CD4-positive, alpha-beta memory T cell (primary cell): ENCODE measurements at regions not wholly inside any gene's neighbourhood (a gene's known extent, or its start where the extent isn't known, plus 50 kb on each side); places are given as distances from the start of the nearest gene placed in this dataset.
"Not testable (repeated sequence)": the region's sequence is repeated elsewhere in the genome, so short reads cannot be mapped to it uniquely, and the experiment has no call there.

ENCODE experiments used
- CTCF ChIA-PET: fragments of 350-600 bp; sonication (Branson Sonifier 250); formaldehyde crosslinking; loops from one replicate; lab custom pipeline; 2021; ENCODE audit warnings: inconsistent platforms; ENCODE audit not compliant: partially characterized antibody; lab: Charles Lee
- POLR2A ChIA-PET: fragments of 350-600 bp; sonication (Branson Sonifier 250); formaldehyde crosslinking; loops from one replicate; lab custom pipeline; 2021; ENCODE audit not compliant: partially characterized antibody; lab: Charles Lee
- DNase-seq, 5 donors: peaks; one replicate each; pipeline versions ENCODE4 v3.0.0 to v3.0.0-alpha.2; 2020 to 2022; ENCODE audit warnings: mixed read lengths in 1 of 5
- H3K27ac ChIP-seq: one replicate; pipeline ENCODE4 v1.7.0; 2013; ENCODE audit warnings: low read depth, low read length
- H3K27me3 ChIP-seq: 2 replicates; pipeline ENCODE4 v1.7.0; 2013; ENCODE audit warnings: mild to moderate bottlenecking, low read length, moderate library complexity; ENCODE audit not compliant: insufficient read depth
- H3K36me3 ChIP-seq: 2 replicates; pipeline ENCODE4 v1.7.0; 2013; ENCODE audit warnings: mild to moderate bottlenecking, low read length, moderate library complexity; ENCODE audit not compliant: insufficient read depth
- H3K4me1 ChIP-seq: 2 replicates; pipeline ENCODE4 v1.7.0; 2013; ENCODE audit warnings: mild to moderate bottlenecking, low read length, moderate library complexity; ENCODE audit not compliant: insufficient read depth
- H3K4me3 ChIP-seq, 2 donors: one replicate each; pipeline ENCODE4 v1.7.0; 2013; ENCODE audit warnings: low read length in 2 of 2, mild to moderate bottlenecking in 1 of 2
- H3K9me3 ChIP-seq, 2 donors: one replicate each; pipeline ENCODE4 v1.7.0; 2013; ENCODE audit warnings: low read length in 2 of 2, control low read depth in 1 of 2; ENCODE audit not compliant: control insufficient read depth in 1 of 2
- H3K27ac Mint-ChIP-seq, 7 donors: one replicate each; pipeline ENCODE4 v1.8.0; 2020 to 2021; ENCODE audit warnings: mixed read lengths in 7 of 7, mild to moderate bottlenecking in 6 of 7, inconsistent platforms in 3 of 7, moderate library complexity in 3 of 7
- H3K27me3 Mint-ChIP-seq, 2 donors: one replicate each; pipeline ENCODE4 v1.8.0; 2020 to 2021; ENCODE audit warnings: mixed read lengths in 2 of 2
- H3K36me3 Mint-ChIP-seq, 2 donors: one replicate each; pipeline ENCODE4 v1.8.0; 2020 to 2021; ENCODE audit warnings: mixed read lengths in 2 of 2, inconsistent platforms in 1 of 2, mild to moderate bottlenecking in 1 of 2
- H3K4me1 Mint-ChIP-seq, 4 donors: one replicate each; pipeline ENCODE4 v1.8.0; 2020 to 2021; ENCODE audit warnings: mixed read lengths in 4 of 4, mild to moderate bottlenecking in 1 of 4
- H3K4me3 Mint-ChIP-seq, 8 donors: one replicate each; pipeline ENCODE4 v1.8.0; 2020 to 2021; ENCODE audit warnings: mixed read lengths in 8 of 8, mild to moderate bottlenecking in 7 of 8, moderate library complexity in 6 of 8, inconsistent platforms in 3 of 8
- H3K9me3 Mint-ChIP-seq, 8 donors: one replicate each; pipeline ENCODE4 v1.8.0; 2020 to 2021; ENCODE audit warnings: mixed read lengths in 8 of 8, mild to moderate bottlenecking in 5 of 8, inconsistent platforms in 3 of 8, moderate library complexity in 1 of 8
- intact Hi-C: fragments of 100-400 bp; cut with micrococcal nuclease; formaldehyde crosslinking; loops from one replicate; pipeline ENCODE4 v1.15.1; 2023

GRCh38 chr9:41741897-41742296, 387.3 kb downstream of the CNTNAP3B start:
- H3K36me3 ChIP-seq, H3K27me3 ChIP-seq, intact Hi-C loops, H3K9me3 Mint-ChIP-seq, CTCF ChIA-PET, POLR2A ChIA-PET, H3K27me3 Mint-ChIP-seq, H3K4me1 Mint-ChIP-seq, H3K4me1 ChIP-seq, H3K4me3 Mint-ChIP-seq, H3K9me3 ChIP-seq, DNase-seq, H3K36me3 Mint-ChIP-seq, H3K27ac Mint-ChIP-seq, H3K27ac ChIP-seq, H3K4me3 ChIP-seq: not testable (repeated sequence)

GRCh38 chr9:41741173-41741572, 388.1 kb downstream of the CNTNAP3B start:
- H3K9me3 Mint-ChIP-seq, H3K36me3 ChIP-seq, CTCF ChIA-PET, H3K27ac Mint-ChIP-seq, POLR2A ChIA-PET, intact Hi-C loops, H3K36me3 Mint-ChIP-seq, H3K27ac ChIP-seq, H3K27me3 ChIP-seq, H3K4me1 Mint-ChIP-seq, H3K9me3 ChIP-seq, H3K4me3 ChIP-seq, DNase-seq, H3K4me3 Mint-ChIP-seq, H3K4me1 ChIP-seq, H3K27me3 Mint-ChIP-seq: not testable (repeated sequence)

- H3K4me1 Mint-ChIP-seq, DNase-seq, H3K9me3 ChIP-seq, H3K36me3 Mint-ChIP-seq, H3K4me3 ChIP-seq, H3K9me3 Mint-ChIP-seq, CTCF ChIA-PET, POLR2A ChIA-PET, H3K36me3 ChIP-seq, H3K4me1 ChIP-seq, H3K27ac Mint-ChIP-seq, H3K27me3 Mint-ChIP-seq, H3K27ac ChIP-seq, intact Hi-C loops, H3K27me3 ChIP-seq, H3K4me3 Mint-ChIP-seq: not testable (repeated sequence)
Measured at GRCh38 chr9:41738681-41739080, 390.5 kb downstream of the CNTNAP3B start.

GRCh38 chr9:41699190-41699589, 430.0 kb downstream of the CNTNAP3B start:
- H3K4me3 ChIP-seq, H3K4me1 ChIP-seq, H3K27me3 Mint-ChIP-seq, CTCF ChIA-PET, intact Hi-C loops, H3K36me3 Mint-ChIP-seq, H3K36me3 ChIP-seq, H3K4me1 Mint-ChIP-seq, H3K9me3 Mint-ChIP-seq, H3K27ac Mint-ChIP-seq, H3K27me3 ChIP-seq, H3K27ac ChIP-seq, DNase-seq, H3K4me3 Mint-ChIP-seq, POLR2A ChIA-PET, H3K9me3 ChIP-seq: not testable (repeated sequence)

- DNase-seq, H3K4me3 Mint-ChIP-seq, H3K4me3 ChIP-seq, H3K4me1 Mint-ChIP-seq, H3K27ac Mint-ChIP-seq, H3K4me1 ChIP-seq, H3K27me3 Mint-ChIP-seq, H3K27me3 ChIP-seq, H3K27ac ChIP-seq, CTCF ChIA-PET, H3K36me3 Mint-ChIP-seq, H3K36me3 ChIP-seq, POLR2A ChIA-PET, H3K9me3 Mint-ChIP-seq, intact Hi-C loops, H3K9me3 ChIP-seq: not testable (repeated sequence)
Measured at GRCh38 chr9:41697080-41697479, 432.1 kb downstream of the CNTNAP3B start.

- DNase-seq: not testable (repeated sequence)
Measured at GRCh38 chr9:41679312-41679711, 449.9 kb downstream of the CNTNAP3B start.

GRCh38 chr9:41663497-41664036, 465.7 kb downstream of the CNTNAP3B start:
- H3K9me3 ChIP-seq, H3K27ac Mint-ChIP-seq, H3K4me3 Mint-ChIP-seq, H3K27me3 ChIP-seq, intact Hi-C loops, POLR2A ChIA-PET, H3K36me3 ChIP-seq, H3K27me3 Mint-ChIP-seq, H3K36me3 Mint-ChIP-seq, CTCF ChIA-PET, H3K9me3 Mint-ChIP-seq, H3K4me1 ChIP-seq, H3K27ac ChIP-seq, DNase-seq, H3K4me1 Mint-ChIP-seq, H3K4me3 ChIP-seq: not testable (repeated sequence)

More at GRCh38 chr9:41679312-41679711, 449.9 kb downstream of the CNTNAP3B start:
- H3K27ac ChIP-seq, H3K36me3 Mint-ChIP-seq, H3K36me3 ChIP-seq, H3K9me3 ChIP-seq, H3K4me3 Mint-ChIP-seq, CTCF ChIA-PET, H3K4me1 ChIP-seq, intact Hi-C loops, H3K27ac Mint-ChIP-seq, H3K9me3 Mint-ChIP-seq, H3K4me3 ChIP-seq, H3K4me1 Mint-ChIP-seq, POLR2A ChIA-PET, H3K27me3 Mint-ChIP-seq, H3K27me3 ChIP-seq: not testable (repeated sequence)

- H3K9me3 Mint-ChIP-seq, H3K36me3 ChIP-seq, H3K27ac ChIP-seq, H3K27ac Mint-ChIP-seq, intact Hi-C loops, POLR2A ChIA-PET, DNase-seq, H3K27me3 Mint-ChIP-seq, H3K4me3 ChIP-seq, H3K27me3 ChIP-seq, H3K4me1 ChIP-seq, CTCF ChIA-PET, H3K9me3 ChIP-seq, H3K36me3 Mint-ChIP-seq, H3K4me1 Mint-ChIP-seq: not testable (repeated sequence)
- peak overlapping the region in 1 of 8 donors; percentile 5 for H3K4me3 Mint-ChIP-seq
Measured at GRCh38 chr9:41658706-41659105, 469.6 kb upstream of the ZNG1F start.
